GM19395 (cell line): ENCODE measurements at regions not wholly inside any gene's neighbourhood (a gene's known extent, or its start where the extent isn't known, plus 50 kb on each side); places are given as distances from the start of the nearest gene placed in this dataset.
"Not testable (repeated sequence)": the region's sequence is repeated elsewhere in the genome, so short reads cannot be mapped to it uniquely, and the experiment has no call there.

Experiments used
- ATAC-seq: cut with Tn5 transposase; IDR thresholded peaks from one replicate; pipeline ENCODE4 v1.9.1; 2021; ENCODE audit warnings: mild to moderate bottlenecking, moderate library complexity; ENCODE audit not compliant: unreplicated experiment

- ATAC-seq = no peak
Measured at GRCh38 chr7:119232091-119232490, 1007.6 kb downstream of the ANKRD7 start.

GRCh38 chr7:119233015-119233414 lies 1008.5 kb downstream of the ANKRD7 start:
- no peak for ATAC-seq

DNA sequence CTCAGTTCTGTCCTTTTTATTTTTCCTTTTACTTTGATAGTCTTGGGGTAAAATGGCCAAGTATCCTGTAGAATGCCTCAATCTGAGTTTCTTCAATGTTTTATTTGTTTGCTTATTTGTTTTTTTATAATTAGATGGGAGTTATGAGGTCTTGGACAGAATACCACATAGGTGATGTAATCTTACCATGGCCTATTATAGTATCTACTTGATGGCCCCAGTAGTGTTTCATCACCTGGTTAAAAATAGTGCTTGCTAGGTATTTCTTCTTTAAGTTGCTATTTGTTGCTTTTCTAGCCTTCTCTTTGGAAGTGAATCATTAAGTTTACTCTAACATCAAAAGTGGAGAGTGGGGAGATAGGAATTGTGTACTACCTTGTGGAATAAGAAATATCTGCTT lies 1020.0 kb upstream of the KCND2 start:
- no peak for ATAC-seq

DNA sequence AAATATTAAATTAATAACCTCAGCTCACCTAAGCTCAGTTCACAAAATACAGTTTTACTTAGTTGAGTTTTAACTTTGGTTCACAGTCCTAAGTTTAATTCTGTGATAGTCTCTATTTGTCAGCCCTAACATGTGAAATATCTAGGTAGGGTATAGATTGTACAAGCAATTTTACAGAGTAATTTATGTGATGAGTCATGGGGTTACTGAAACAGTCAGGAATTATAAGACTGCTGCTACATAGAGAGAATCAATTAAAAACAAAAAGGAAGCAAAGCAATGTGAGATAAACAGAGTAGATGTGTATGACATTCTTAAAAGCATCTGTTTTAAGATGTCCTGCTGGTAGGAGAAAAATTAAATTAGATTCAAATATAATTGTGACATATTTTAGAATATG lies 1018.2 kb upstream of the KCND2 start:
- ATAC-seq = no peak

DNA sequence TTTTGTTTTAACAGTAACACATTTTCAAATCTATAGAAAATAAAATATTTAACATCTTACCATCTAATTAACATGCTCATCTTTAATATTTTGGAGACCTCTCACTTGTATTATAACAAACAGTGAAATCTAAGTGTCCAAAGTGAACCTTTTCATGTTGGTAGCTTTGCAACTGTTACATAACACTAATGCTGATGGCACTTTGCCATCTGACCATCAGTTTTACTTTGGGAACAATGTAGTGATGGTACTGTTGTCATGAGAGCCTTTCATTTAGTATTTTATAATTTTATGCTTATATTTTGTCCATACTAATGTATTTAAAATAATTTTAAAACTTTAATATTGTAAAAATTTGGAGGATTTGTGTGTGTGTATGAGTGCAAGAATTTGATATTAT lies 1017.0 kb upstream of the KCND2 start:
- no peak for ATAC-seq

DNA sequence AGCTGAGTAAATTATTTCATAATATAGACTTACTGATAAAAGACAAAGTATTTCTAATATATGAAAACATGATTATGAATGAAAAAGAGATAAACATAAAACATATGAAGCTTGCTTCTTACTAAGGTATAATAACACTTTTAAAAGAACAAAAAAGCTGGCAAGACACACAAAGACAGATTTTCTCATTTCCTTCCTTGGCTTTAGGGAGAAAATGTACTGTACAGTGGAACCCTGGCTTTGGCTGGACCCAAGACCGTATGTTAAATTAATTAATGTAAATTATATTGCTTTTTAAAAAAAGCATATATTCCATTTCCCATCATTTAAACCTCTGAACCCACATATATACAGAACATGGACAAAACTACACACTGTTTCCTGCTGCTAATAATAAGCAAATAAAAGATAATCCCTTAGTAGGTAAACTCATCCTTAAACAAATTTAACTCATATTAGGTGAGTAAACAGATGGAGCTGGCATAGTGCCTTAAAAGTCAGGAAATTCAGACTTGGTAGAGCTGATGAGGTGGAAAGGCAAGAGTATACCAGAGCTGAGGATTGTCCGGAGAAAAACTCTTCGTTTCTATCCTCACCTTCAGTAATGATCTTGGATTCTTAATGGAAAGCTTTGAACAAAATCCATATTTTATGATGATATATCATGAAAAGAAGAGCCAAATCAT lies 1016.4 kb upstream of the KCND2 start:
- ATAC-seq = no peak

DNA sequence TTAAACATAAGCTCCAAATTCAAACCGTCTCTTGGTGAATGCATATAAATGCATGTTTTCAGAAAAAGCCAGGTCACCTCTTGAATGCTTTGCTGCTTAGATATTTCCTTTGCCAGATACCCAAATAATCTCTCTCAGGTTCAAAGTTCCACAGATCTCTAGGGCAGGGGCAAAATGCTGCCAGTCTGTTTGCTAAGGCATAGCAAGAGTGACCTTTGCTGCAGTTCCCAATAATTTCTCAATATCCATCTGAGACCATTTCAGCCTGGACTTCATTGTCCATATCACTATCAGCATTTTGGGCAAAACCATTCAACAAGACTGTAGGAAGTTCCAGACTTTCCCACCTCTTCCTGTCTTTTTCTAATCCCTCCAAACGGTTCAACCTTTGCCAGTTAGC lies 1006.2 kb upstream of the KCND2 start:
- not testable (repeated sequence) for ATAC-seq

DNA sequence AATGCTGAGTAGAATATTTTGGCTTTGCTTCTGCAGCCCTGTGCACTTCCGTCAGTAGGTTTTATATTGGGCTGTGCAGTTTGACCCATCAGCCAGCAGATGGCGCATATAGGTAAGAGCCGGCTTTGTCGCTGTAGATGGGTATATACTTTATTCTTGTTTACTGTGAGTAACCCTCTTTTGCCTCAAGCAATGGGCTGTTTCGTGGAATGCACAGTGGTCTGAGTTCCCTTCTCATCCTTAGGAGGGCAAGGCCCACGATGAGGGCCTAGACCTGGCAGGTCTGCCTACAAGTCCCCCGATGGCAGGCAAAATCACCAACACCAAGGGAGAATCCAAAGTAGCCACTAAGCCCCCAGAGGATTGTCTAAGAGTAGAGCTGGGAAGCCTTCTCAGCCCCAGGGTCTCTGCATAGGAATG lies 1002.9 kb upstream of the KCND2 start:
- peak; percentile 97 for ATAC-seq

GRCh38 chr7:119270644-119271043 lies 1002.3 kb upstream of the KCND2 start:
- ATAC-seq = peak; percentile 16

DNA sequence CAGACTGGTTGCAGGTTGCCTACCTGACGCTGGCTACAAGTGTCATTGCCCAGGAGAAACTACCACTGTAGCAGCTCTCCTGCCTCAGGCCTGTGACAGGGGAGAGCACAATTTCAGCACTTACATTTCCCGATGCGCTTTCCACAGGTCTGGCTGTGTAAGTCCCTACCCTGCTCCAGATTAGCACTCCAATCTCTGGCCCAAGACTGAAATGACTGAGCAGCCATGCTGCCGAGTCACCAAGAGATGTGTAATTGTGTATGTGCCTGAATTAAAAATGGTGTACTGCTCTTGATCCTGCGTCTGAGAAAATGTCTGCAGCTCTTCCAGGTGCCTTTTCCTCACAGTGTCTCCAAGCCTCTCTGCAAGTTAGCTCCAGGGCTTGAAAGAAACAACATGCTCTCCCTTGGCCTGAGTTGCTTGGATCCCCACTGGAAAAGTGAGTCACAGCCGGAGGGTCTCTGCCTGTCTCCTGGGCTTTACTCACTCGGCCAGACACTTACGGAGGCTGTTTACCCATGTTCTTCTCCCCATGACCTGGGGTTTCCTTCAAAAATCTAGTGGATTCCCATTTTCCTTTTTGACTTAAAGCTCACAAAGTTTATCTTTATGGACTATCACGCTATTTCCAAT lies 1001.7 kb upstream of the KCND2 start:
- no peak for ATAC-seq

GRCh38 chr7:119281181-119281846 lies 991.7 kb upstream of the KCND2 start:
- no peak for ATAC-seq

DNA sequence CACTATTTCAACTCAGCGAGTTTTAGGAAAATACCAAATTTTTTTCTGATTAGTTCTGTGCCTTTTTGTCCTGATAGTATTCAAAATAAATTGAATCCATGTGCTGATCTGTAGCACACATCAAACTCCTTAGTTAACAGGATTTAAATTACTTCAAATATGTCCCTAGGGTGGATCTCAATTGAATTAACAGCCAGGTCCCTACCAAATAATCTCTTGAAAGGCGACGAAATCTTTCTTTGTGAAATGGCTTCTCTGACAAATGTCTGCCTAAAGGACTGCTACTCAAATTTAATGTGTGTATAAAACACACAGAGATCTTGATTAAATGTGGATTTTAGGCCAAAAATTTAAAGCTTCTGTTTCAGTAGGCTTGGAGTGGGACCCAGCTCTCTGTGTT lies 989.6 kb upstream of the KCND2 start:
- no peak for ATAC-seq

DNA sequence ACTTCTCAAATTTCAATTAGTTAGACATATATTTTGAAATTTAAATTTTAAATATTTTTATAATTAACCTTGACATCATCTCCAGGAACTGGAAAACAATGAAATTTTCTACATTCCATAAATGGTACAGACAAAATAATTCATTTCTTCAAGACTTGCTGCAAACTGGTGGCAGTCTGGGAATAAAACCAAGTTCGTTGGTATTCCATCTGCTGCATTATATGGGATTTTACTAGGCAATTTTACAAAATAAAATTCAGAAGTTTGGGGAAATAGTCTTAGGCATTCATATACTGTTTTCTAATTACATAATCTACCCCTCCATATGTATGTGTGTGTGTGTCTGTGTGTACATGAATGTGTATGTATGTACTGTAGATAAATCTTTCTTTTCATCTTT lies 984.6 kb upstream of the KCND2 start:
- no peak for ATAC-seq

DNA sequence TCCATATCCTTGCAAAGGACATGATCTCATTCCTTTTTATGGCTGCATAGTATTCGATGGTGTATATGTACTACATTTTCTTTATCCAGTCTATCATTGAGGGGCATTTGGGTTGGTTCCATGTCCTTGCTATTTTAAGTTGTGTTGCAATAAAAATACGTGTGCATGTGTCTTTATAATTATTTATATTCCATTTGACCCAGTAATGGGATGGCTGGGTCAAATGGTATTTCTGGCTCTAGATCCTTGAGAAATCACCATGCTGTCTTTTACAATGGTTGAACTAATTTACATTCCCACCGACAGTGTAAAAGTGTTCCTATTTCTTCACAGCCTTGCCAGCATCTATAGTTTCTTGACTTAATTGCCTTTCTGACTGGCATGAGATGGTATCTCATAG lies 972.6 kb upstream of the KCND2 start:
- not testable (repeated sequence) for ATAC-seq

GRCh38 chr7:119320316-119320715 lies 952.7 kb upstream of the KCND2 start:
- ATAC-seq = no peak

DNA sequence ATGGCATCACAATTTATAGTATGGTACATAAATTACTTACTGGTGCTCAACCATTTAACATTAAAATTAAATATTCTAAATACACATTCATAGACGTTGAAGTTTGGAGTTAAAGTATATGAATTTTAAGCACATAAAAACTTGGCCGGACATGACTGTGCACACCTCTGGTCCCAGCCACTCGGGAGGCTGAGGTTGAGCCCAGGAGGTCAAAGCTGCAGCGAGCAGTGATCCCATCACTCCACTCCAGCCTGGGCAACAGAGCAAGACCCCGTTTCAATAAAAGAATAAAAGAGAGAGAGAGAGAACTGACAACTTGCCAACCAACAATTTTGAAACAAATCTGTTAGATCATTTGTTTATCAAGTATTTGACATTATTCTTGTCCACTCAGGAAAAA lies 943.3 kb upstream of the KCND2 start:
- no peak for ATAC-seq

DNA sequence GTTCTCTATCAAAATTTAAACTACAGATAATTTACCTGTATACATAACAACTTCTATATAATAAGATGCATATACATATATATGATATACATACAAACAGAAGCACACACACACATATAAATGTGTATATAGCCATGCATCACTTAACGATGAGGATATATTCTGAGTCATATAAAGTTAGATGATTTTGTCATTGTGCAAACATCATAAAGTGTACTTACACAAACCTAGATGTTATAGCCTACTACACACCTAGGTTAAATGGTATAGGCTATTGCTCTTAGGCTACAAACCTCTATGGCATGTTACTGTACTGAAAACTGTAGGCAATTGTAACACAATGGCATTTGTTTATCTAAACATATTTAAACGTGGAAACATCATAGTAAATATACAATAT lies 937.6 kb upstream of the KCND2 start:
- ATAC-seq = no peak

DNA sequence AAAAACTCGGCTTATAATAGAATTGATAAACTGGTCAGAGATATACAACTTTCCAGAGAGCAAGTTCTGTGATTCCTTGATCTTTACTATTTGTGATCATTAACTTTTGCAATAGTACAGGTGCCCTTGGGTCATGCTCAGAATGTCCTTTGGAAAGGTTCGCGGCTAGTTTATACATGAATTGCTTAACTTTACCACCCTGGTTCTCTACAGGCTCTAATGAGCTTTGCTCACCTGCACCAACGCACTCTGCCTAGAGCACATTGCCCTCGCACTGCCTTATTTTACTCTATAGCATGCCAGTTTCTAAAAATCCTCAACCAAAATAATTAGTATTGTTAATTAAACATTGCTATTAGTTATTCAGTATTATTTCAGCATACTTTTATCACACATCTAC lies 931.2 kb upstream of the KCND2 start:
- no peak for ATAC-seq

DNA sequence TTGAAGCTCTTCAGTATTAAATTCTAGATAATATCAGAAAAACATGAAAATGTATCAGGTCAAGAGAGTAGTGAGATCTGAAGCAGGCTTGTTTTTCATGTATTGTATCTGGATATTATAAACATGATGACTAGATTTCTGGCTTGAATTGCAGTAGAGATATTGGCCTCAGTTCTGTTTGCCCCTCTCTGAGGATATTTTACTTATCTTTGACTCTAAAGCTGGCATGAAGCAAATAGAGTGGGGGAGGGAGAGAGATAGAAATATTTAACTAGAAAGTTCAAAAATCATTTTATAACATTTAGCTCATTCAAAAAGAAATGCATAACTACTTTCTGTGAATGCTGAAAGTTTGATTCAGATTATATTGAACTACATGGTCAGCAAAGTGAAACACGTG lies 929.7 kb upstream of the KCND2 start:
- ATAC-seq = no peak

DNA sequence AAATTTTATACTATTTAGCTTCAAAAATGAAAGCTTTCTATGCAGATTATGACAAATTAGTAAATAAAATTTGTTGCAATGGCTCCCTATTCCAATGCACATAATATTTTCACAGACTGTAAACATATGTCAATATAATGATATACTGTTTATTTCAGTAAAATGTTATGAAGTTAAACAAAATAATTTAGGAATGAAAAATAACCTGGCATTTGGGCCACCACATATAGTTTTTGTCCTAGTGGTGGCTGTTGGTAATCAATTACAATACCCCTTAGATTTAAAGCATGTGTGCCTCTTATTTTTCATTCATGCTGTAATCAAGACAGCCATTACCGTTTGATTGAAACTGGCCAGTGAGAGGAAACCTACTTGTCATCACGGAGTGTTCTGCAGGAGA lies 928.5 kb upstream of the KCND2 start:
- no peak for ATAC-seq

DNA sequence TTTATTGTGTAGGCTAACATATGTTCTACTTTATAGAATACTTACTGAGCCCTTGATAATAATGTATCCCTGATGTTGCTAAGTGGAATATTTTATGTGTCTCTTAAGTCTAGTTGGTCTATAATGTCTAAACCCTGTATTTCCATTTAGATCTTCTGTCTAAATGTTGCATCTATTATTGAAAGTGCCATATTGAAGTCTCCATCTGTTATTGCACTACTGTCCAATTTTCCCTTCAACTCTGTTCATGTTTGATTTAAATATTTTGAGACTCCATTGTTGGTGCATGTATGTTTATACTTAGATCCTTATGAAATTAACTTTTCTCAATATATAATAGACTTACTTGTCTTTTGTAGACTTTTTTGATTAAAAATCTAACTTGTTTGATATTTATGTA lies 924.5 kb upstream of the KCND2 start:
- no peak for ATAC-seq

DNA sequence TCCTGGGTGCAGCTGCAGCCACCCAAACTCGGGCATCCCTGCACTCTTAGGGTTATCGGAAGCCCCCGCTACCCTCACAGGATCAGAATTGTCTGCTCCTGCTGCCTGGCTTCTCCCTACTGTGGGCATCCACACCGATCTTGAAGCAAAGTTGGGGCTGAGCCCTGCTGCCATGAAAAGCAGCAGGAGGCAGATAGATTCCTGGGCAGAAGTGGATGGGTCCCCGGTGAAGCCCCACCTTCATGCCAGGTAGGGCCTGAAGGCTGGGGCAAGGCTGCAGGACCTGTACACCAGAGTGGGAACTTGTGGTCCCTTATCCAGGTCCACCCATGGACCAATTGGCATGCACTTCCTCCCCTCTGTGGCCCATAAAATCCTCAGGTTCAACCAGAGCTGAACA lies 922.6 kb upstream of the KCND2 start:
- no peak for ATAC-seq
